K562 (cell line): ENCODE measurements at regions not wholly inside any gene's neighbourhood (a gene's known extent, or its start where the extent isn't known, plus 50 kb on each side); places are given as distances from the start of the nearest gene placed in this dataset.

Experiments
- BRF1 ChIP-seq: IDR thresholded peaks from 3 replicates; pipeline ENCODE4 v1.6.1; 2011; ENCODE audit warnings: borderline replicate concordance, mild to moderate bottlenecking; ENCODE audit not compliant: insufficient read length; ENCODE audit errors: extremely low read depth
- HDAC2 ChIP-seq: fragments of 450-650 bp; IDR thresholded peaks from 2 replicates; pipeline ENCODE4 v1.6.1; 2016; ENCODE audit warnings: mild to moderate bottlenecking
- HES1 ChIP-seq: fragments of 450-650 bp; IDR thresholded peaks from 2 replicates; pipeline ENCODE4 v1.6.1; 2016; ENCODE audit warnings: low read depth, mild to moderate bottlenecking, moderate library complexity
- REST ChIP-seq, 2 experiments: fragments of 450-650 bp; formaldehyde crosslinking in 1 of 2; IDR thresholded peaks; 2 replicates each; pipeline versions ENCODE4 v1.4.0 to v1.6.1; 2014 to 2020; ENCODE audit warnings: mild to moderate bottlenecking in 2 of 2, borderline replicate concordance in 1 of 2, low read depth in 1 of 2

DNA sequence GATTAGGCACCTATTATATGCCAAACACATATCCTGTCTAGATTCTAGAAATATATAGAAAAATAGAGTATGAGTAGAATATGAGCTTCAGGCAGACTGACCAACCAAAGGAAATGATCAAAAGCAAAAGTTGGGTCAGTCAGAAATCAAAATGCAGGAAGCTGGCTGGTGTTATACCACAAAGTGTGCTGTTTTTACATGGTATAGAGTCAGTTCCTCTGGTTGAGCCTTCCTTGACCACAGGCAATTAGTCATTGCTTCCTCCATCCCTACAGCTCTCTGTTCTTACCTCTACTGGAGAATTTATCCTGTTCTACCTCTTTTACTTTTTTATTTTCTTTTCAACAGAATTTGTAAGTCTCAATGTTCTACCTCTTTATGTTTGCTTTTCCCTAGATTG, 149.8 kb downstream of the TMCO5A start (continued):
- TF ChIP-seq REST (IDR thresholded peaks at IDR 0.05; ENCODE audit: borderline replicate concordance) (no peak), REST (CRISPR knock-in tag; IDR thresholded peaks at IDR 0.05; ENCODE audit: low read depth) (no peak), HES1 (no peak), HDAC2 (no peak), BRF1 (no peak)
